Spleen (tissue), 7 donors: ENCODE measurements at regions not wholly inside any gene's neighbourhood (a gene's known extent, or its start where the extent isn't known, plus 50 kb on each side); places are given as distances from the start of the nearest gene placed in this dataset.

Experiments
- CTCF ChIP-seq, 11 experiments: fragments of 200-600 bp in 7 of 11; fragments of 450-650 bp in 4 of 11; sonication (generic) in 4 of 11; IDR thresholded peaks in 8 of 11; conservative IDR thresholded peaks in 3 of 11; 1 replicate in 7 of 11; 2 replicates in 4 of 11; pipeline versions ENCODE4 v1.4.0 to v1.8.0; 2016 to 2021; ENCODE audit warnings: antibody characterized with exemption in 11 of 11, inconsistent platforms in 4 of 11, mild to moderate bottlenecking in 1 of 11
- POLR2A ChIP-seq, 3 donors: fragments of 450-650 bp; IDR thresholded peaks; one replicate each; pipeline ENCODE4 v1.5.1; 2017; ENCODE audit warnings: antibody characterized with exemption in 3 of 3, mild to moderate bottlenecking in 1 of 3
- POLR2AphosphoS5 ChIP-seq, 3 donors: sonication (generic); formaldehyde crosslinking; IDR thresholded peaks; one replicate each; pipeline ENCODE4 v1.5.1; 2017; ENCODE audit warnings: antibody characterized with exemption in 3 of 3
- donor health status: DM: no; HTN: no; CAD: no; lungs with moderate emphysema.
- donor health status: DM: no; HTN: no; CAD: no.
- donor health status: DM: no; HTN: no; CAD: no.

GRCh38 chr14:85024931-85025330 is 505.0 kb upstream of the FLRT2 start:
- no peak for TF ChIP-seq CTCF (IDR thresholded peaks at IDR 0.05 in 8 of 11, conservative IDR thresholded peaks at IDR 0.05 in 3 of 11)
- no peak for TF ChIP-seq POLR2A (IDR thresholded peaks at IDR 0.05)
- TF ChIP-seq POLR2AphosphoS5 (IDR thresholded peaks at IDR 0.05): no peak
